Thyroid gland (tissue), 4 donors: ENCODE measurements at regions not wholly inside any gene's neighbourhood (a gene's known extent, or its start where the extent isn't known, plus 50 kb on each side); places are given as distances from the start of the nearest gene placed in this dataset.

Experiments used
- DNase-seq, 2 donors: peaks; one replicate each; pipeline ENCODE4 v3.0.0-alpha.2; 2019
- H3K27ac ChIP-seq, 3 donors: fragments of 200-600 bp; sonication (generic); 1 replicate in 2 of 3; 2 replicates in 1 of 3; pipeline ENCODE4 v1.5.1; 2016 to 2019; ENCODE audit warnings: mild to moderate bottlenecking in 1 of 3, moderate library complexity in 1 of 3
- H3K27me3 ChIP-seq: fragments of 200-600 bp; sonication (generic); one replicate; pipeline ENCODE4 v1.5.1; 2019
- H3K36me3 ChIP-seq, 2 donors: fragments of 200-600 bp; sonication (generic); one replicate each; pipeline ENCODE4 v1.5.1; 2016 to 2019
- H3K4me1 ChIP-seq, 2 donors: fragments of 200-600 bp; sonication (generic); one replicate each; pipeline ENCODE4 v1.5.1; 2017 to 2019
- H3K4me3 ChIP-seq, 3 donors: fragments of 200-600 bp; sonication (generic); replicated peaks in 1 of 3; 1 replicate in 2 of 3; 2 replicates in 1 of 3; pipeline ENCODE4 v1.5.1; 2016; ENCODE audit warnings: mild to moderate bottlenecking in 1 of 3
- H3K9me3 ChIP-seq: fragments of 200-600 bp; sonication (generic); one replicate; pipeline ENCODE4 v1.5.1; 2017
- CTCF ChIP-seq, 6 experiments: fragments of 200-600 bp in 3 of 6; fragments of 450-650 bp in 3 of 6; sonication (generic) in 3 of 6; IDR thresholded peaks; one replicate each; pipeline ENCODE4 v1.5.1; 2016 to 2019; ENCODE audit warnings: antibody characterized with exemption in 6 of 6, mild to moderate bottlenecking in 2 of 6, inconsistent platforms in 1 of 6, moderate library complexity in 1 of 6
- POLR2A ChIP-seq, 2 donors: fragments of 450-650 bp; IDR thresholded peaks; one replicate each; pipeline ENCODE4 v1.6.1; 2017; ENCODE audit warnings: antibody characterized with exemption in 2 of 2, mild to moderate bottlenecking in 2 of 2, moderate library complexity in 1 of 2
- WGBS, 2 donors: methylation state at CpG; one replicate each; pipeline ENCODE4 v1.1.5; 2017; 5-methylcytosine and 5-hydroxymethylcytosine counted together
- intact Hi-C: fragments of 100-400 bp; cut with DNase I; formaldehyde crosslinking; loops from one replicate; pipeline ENCODE4 v1.15.1; 2023

GRCh38 chr6:113031591-113032238 is 684.6 kb downstream of the RFPL4B start:
- Histone ChIP-seq H3K27ac (no peak overlapping the region), H3K27me3 (no peaks in the 10 kb centered on the region), H3K36me3 (no peaks in the 10 kb centered on the region), H3K4me1 (no peaks in the 10 kb centered on the region), H3K9me3 (no peaks in the 10 kb centered on the region), H3K4me3 (no peak overlapping the region)
- DNase-seq = no peak
- intact Hi-C loops = no loop called here
- WGBS, 2 donors = 59 to 60% methylated on average over 3 of the region's 3 CpGs
- TF ChIP-seq CTCF (IDR thresholded peaks at IDR 0.05) = no peak
- TF ChIP-seq POLR2A (IDR thresholded peaks at IDR 0.05) = no peak

GRCh38 chr6:113039005-113039404 is 691.9 kb downstream of the RFPL4B start:
- TF ChIP-seq CTCF (IDR thresholded peaks at IDR 0.05) (no peak), POLR2A (IDR thresholded peaks at IDR 0.05) (no peak)
- intact Hi-C loops = no loop called here

DNA sequence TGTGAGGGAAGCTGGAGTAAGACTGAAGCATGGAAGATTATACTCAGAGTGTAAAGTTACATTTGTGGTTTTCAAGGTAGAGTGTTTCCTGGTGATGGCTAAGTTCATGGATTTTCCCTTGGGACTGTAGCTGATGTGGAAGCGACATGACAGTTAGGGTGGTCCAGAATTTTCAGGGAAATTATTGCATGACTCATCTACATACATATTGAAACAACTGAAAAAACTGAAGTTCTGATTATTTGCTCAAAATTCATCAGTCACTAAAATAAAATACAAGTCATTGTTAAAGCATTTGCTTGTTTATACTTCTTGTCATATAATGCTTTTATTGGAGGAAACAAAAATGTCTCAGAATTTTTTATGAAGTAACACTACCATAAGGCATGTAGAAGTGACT is 700.0 kb downstream of the RFPL4B start:
- 0 to 66% methylated on average over 1 of the region's 1 CpG for WGBS, 2 donors
- no peak for TF ChIP-seq CTCF (IDR thresholded peaks at IDR 0.05)
- no peak for TF ChIP-seq POLR2A (IDR thresholded peaks at IDR 0.05)

More at GRCh38 chr6:113039005-113039404, 691.9 kb downstream of the RFPL4B start:
- no peak for DNase-seq
- Histone ChIP-seq H3K27me3 (no peaks in the 10 kb centered on the region), H3K4me3 (no peak overlapping the region), H3K4me1 (no peaks in the 10 kb centered on the region), H3K9me3 (no peaks in the 10 kb centered on the region), H3K36me3 (no peaks in the 10 kb centered on the region), H3K27ac (no peak overlapping the region)
- WGBS, 2 donors = 89 to 91% methylated on average over 1 of the region's 1 CpG

GRCh38 chr6:113047932-113048331 is 700.8 kb downstream of the RFPL4B start:
- no peaks in the 10 kb centered on the region for H3K36me3 ChIP-seq
- TF ChIP-seq POLR2A (IDR thresholded peaks at IDR 0.05) = no peak
- no peak for TF ChIP-seq CTCF (IDR thresholded peaks at IDR 0.05)
- H3K9me3 ChIP-seq = no peaks in the 10 kb centered on the region
- no peak overlapping the region for H3K4me3 ChIP-seq
- WGBS, 2 donors = 84 to 89% methylated on average over 2 of the region's 2 CpGs
- H3K27ac ChIP-seq = no peak overlapping the region
- no peak for DNase-seq
- no peaks in the 10 kb centered on the region for H3K27me3 ChIP-seq
- H3K4me1 ChIP-seq = peaks cover 0 to 4% of the 10 kb centered on the region in 2 donors
- intact Hi-C loops = no loop called here

More for the DNA sequence above, 700.0 kb downstream of the RFPL4B start:
- no peaks in the 10 kb centered on the region for H3K27me3 ChIP-seq
- no peak for DNase-seq
- H3K9me3 ChIP-seq = no peaks in the 10 kb centered on the region
- no peak overlapping the region for H3K27ac ChIP-seq
- intact Hi-C loops = no loop called here
- no peaks in the 10 kb centered on the region for H3K4me1 ChIP-seq
- no peak overlapping the region for H3K4me3 ChIP-seq
- H3K36me3 ChIP-seq = no peaks in the 10 kb centered on the region

DNA sequence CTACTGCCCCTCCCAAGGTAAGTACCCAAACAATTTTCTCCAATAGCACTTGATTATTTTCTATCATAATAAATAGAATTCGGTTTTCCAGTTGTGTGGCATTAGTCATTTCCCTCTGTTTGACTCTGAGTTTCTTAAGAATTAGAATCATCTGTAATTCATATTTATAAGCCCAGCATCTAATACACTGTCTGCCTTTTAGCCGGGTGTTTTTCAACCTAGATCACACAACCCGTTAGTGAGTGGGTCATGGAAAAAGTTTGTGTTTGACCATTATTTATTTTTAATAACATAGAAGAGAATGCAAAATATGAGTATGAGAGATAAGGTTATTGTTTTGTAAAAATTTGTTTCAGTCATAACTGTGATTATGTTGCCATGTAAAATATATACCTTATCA is 701.6 kb downstream of the RFPL4B start:
- intact Hi-C loops = no loop called here

More for the DNA sequence above, 701.6 kb downstream of the RFPL4B start:
- Histone ChIP-seq H3K36me3 (no peaks in the 10 kb centered on the region), H3K9me3 (no peaks in the 10 kb centered on the region), H3K4me1 (peaks cover 0 to 4% of the 10 kb centered on the region in 2 donors), H3K4me3 (no peak overlapping the region), H3K27ac (no peak overlapping the region), H3K27me3 (no peaks in the 10 kb centered on the region)
- DNase-seq = no peak
- TF ChIP-seq CTCF (IDR thresholded peaks at IDR 0.05) (no peak), POLR2A (IDR thresholded peaks at IDR 0.05) (no peak)
- 66 to 80% methylated on average over 3 of the region's 3 CpGs for WGBS, 2 donors
